ENCODE measurements at regions not wholly inside any gene's neighbourhood (a gene's known extent, or its start where the extent isn't known, plus 50 kb on each side); places are given as distances from the start of the nearest gene placed in this dataset.

DNA sequence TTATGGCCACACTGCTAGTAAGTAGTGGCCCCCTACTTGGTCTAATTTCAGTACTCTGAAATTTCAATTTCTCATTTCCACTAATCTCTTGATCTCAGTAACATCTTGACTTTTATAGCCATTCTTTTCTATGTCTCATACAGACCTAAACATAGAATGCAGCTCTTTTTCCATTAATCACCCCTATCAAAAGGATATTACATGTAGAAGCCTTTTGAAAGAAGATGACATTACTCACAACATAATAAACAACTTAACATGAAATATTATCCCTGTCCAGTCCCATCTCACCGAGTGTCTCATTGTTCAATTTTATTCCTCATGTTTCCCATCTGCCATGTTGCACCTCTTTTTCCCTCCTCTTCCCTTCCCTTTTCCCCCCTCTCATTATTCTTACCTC lies 81.1 kb upstream of the KLHL13 start:
- no peak for DNase-seq (ENCODE audit: low read depth)
- H3K4me3 ChIP-seq (ENCODE audit: low read depth, low read length) = no peak overlapping the region
- TF ChIP-seq, protein P1, sequence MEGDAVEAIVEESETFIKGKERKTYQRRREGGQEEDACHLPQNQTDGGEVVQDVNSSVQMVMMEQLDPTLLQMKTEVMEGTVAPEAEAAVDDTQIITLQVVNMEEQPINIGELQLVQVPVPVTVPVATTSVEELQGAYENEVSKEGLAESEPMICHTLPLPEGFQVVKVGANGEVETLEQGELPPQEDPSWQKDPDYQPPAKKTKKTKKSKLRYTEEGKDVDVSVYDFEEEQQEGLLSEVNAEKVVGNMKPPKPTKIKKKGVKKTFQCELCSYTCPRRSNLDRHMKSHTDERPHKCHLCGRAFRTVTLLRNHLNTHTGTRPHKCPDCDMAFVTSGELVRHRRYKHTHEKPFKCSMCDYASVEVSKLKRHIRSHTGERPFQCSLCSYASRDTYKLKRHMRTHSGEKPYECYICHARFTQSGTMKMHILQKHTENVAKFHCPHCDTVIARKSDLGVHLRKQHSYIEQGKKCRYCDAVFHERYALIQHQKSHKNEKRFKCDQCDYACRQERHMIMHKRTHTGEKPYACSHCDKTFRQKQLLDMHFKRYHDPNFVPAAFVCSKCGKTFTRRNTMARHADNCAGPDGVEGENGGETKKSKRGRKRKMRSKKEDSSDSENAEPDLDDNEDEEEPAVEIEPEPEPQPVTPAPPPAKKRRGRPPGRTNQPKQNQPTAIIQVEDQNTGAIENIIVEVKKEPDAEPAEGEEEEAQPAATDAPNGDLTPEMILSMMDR (IDR thresholded peaks at IDR 0.05; ENCODE audit: low read depth, low read length, missing control alignments) = no peak

DNA sequence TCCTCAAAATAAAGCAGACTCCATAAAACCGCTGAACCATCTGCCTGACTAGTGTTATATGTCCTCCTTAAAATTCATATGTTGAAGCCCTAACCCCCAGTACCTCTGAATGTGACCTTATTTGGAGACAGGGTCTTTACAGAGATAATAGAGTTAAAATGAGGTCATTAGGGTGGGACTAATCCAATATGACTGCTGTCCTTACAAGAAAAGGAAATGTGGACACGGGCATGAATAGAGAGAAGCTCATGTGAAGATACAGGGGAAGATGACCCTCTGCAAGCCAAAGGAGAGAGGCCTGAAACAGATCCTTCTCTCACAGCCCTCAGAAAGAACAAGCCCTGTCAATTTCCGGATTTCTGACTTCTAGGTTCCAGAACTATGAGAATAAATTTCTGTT lies 82.0 kb upstream of the KLHL13 start:
- no peak overlapping the region for H3K4me3 ChIP-seq (ENCODE audit: low read depth, low read length)
- DNase-seq (ENCODE audit: low read depth) = no peak
- TF ChIP-seq, protein P1 (IDR thresholded peaks at IDR 0.05; ENCODE audit: low read depth, low read length, missing control alignments) = no peak

DNA sequence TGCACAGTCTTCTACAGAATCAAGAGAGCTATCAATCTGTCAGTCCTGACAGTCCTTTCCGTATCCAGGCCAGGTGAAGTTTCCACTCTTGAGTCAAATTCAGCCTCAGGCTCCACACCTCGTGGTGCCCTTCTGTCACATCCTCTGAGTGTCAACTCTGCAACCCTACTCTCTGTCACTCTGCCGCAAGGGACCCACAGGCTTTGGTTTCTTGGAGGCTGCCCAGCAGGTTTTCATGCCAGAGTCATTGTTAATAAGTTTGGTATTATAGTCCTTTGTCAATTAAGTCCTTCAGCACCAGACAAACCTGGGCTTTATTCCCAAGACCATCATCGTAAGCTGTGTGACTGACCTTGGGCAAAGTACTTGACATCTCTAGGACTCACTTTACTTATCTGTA lies 83.4 kb upstream of the KLHL13 start:
- no peak for DNase-seq (ENCODE audit: low read depth)
- TF ChIP-seq, protein P1 (IDR thresholded peaks at IDR 0.05; ENCODE audit: low read depth, low read length, missing control alignments) = no peak
- no peak overlapping the region for H3K4me3 ChIP-seq (ENCODE audit: low read depth, low read length)

DNA sequence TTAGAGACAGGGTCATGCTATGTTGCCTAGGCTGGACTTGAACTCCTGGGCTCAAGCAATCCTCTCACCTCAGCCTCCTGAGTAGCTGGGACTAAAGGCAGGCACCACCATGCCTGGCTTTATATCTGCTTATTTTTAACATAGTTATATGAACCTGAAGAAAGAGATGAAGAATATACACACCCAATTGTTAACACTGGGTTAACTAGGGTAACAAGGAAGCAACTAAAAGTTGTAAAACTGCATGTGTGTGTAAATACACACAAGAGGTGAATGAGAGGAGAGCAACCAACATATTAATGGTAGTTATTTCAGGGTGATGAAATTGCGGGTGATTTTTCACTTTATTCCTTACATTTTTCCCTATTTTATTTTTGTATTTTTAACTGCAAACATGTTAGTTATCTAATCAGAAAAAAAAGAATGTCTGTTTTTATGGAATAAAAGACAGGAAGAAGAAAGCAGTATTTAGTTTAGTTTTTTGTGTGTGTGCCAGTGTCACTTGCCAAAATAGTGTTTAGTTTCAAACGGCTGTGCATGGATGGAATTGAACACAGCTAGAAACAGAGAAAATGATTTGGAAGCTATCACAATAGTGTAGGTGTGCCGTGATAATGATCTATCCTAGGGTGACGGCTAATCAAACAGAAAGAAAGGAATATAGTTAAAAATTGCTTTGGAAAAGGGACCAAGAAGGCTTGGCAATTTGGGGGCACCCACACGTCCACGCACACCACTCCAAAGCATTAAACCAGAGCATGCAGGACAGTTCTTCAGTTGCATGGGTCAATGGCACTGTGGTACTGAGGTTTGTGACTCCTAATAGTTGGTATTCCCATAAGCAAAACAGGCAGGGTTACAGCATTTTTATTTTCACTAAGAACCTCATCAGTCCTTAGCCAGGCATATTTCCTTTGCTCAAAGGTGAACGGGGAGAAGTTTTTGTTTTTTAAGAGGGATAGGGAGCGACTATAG lies 89.1 kb upstream of the KLHL13 start:
- DNase-seq (ENCODE audit: low read depth) = no peak
- TF ChIP-seq, protein P1 (IDR thresholded peaks at IDR 0.05; ENCODE audit: low read depth, low read length, missing control alignments) = no peak
- no peak overlapping the region for H3K4me3 ChIP-seq (ENCODE audit: low read depth, low read length)

DNA sequence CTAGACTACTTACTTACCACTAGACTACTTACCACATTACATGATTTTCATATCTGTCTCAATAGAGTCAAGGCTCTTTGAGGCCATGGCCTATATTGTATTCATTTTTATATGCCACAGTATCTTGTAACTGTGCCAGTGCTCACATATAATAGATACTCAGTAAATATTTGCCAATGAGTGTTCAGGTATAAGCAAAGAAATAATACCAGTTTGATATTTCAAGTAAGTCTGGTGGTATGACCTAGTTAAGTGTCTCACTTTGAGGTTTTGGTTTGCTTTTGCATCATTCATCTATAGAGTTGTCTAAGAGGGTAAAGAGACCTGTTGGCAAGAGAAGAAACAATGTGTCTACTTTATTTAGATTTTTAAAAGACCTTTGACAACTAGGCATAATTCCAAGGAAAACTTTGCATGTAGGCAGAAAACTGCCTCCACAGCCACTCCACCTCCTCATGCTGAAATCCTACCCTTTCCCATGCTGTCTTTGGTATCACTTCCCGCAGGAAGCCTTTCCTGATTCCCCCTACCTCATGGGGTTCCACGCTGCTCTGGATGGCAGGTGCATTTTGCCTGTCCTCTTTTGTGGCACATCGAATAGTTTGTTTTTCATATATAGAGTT lies 91.3 kb upstream of the KLHL13 start:
- H3K4me3 ChIP-seq (ENCODE audit: low read depth, low read length) = no peak overlapping the region
- TF ChIP-seq, protein P1 (IDR thresholded peaks at IDR 0.05; ENCODE audit: low read depth, low read length, missing control alignments) = no peak
- no peak for DNase-seq (ENCODE audit: low read depth)

DNA sequence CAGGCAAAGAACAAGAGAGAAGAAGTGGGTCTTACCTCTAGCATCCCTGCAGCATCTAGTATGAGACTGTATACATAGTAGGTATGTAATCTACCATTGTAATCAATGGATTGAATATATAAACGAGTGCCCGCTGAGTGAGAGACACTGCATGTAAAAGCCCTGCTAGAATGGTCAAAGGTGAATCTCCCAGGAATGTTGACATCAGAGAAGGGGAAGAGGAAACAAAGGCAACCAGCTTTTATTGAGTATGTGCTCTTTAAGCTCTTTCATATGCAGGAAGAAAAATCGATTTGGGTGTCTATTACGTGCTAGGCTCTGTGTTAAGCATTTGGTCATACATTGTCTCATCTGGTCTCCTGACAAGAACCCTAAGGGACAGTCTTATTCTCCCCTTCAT lies 91.9 kb upstream of the KLHL13 start:
- TF ChIP-seq, protein P1 (IDR thresholded peaks at IDR 0.05; ENCODE audit: low read depth, low read length, missing control alignments) = no peak
- no peak for DNase-seq (ENCODE audit: low read depth)

More for the DNA sequence above, 91.9 kb upstream of the KLHL13 start:
- no peak overlapping the region for H3K4me3 ChIP-seq (ENCODE audit: low read depth, low read length)

Measured in GM12864 (cell line).